ENCODE measurements at regions not wholly inside any gene's neighbourhood (a gene's known extent, or its start where the extent isn't known, plus 50 kb on each side); places are given as distances from the start of the nearest gene placed in this dataset.

DNA sequence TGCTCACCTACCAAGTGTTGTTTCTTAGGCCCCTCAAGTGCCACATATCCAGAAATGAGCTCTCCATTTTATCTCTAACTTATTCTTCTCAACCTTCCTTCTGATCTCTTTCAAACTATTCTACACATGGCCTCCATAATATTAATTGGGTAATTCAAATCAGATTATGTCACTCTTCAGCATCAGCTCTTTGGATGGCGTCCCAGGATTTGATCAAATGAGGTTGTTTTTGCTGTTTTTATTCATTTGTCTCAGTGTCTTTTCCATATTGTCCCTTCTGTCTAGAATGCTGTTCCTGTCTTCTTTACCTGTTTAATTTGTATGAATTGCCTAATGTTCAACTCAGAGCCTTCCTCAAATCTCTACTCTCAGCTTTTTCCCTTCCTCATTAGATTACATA, 234.6 kb upstream of the CXCL12 start:
- CTCF ChIA-PET, result no interaction called here
- Mint-ChIP-seq H3K27me3 (ENCODE audit: low read depth) (0 out of 2 replicates have a peak, but pooled peaks cover 2% of the 10 kb centered on the region), H3K4me1 (no peaks in the 10 kb centered on the region), H3K4me3 (no peak overlapping the region), H3K9me3 (no peaks in the 10 kb centered on the region; the same call in 1 of the 2 replicates), H3K27ac (no peak overlapping the region), H3K36me3 (no peaks in the 10 kb centered on the region)
- POLR2A ChIA-PET, result no interaction called here
- TF ChIP-seq ESRRA (CRISPR knock-in tag; IDR thresholded peaks at IDR 0.05; ENCODE audit: borderline replicate concordance) (no peak), ZNF317 (CRISPR knock-in tag; IDR thresholded peaks at IDR 0.05; ENCODE audit: borderline replicate concordance, low read depth) (no peak), IRF2 (CRISPR knock-in tag; IDR thresholded peaks at IDR 0.05; ENCODE audit: borderline replicate concordance, low read depth) (no peak), CREM (CRISPR knock-in tag; IDR thresholded peaks at IDR 0.05) (no peak), ATF1 (CRISPR knock-in tag; IDR thresholded peaks at IDR 0.05) (no peak), TEAD1 (CRISPR knock-in tag; IDR thresholded peaks at IDR 0.05) (no peak), ZNF671 (CRISPR knock-in tag; IDR thresholded peaks at IDR 0.05) (no peak), ZNF121 (CRISPR knock-in tag; IDR thresholded peaks at IDR 0.05) (no peak)
- TF ChIP-seq, protein P1, sequence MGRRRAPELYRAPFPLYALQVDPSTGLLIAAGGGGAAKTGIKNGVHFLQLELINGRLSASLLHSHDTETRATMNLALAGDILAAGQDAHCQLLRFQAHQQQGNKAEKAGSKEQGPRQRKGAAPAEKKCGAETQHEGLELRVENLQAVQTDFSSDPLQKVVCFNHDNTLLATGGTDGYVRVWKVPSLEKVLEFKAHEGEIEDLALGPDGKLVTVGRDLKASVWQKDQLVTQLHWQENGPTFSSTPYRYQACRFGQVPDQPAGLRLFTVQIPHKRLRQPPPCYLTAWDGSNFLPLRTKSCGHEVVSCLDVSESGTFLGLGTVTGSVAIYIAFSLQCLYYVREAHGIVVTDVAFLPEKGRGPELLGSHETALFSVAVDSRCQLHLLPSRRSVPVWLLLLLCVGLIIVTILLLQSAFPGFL (CRISPR knock-in tag; IDR thresholded peaks at IDR 0.05; ENCODE audit: borderline replicate concordance), result no peak
- TF ChIP-seq, protein P2, sequence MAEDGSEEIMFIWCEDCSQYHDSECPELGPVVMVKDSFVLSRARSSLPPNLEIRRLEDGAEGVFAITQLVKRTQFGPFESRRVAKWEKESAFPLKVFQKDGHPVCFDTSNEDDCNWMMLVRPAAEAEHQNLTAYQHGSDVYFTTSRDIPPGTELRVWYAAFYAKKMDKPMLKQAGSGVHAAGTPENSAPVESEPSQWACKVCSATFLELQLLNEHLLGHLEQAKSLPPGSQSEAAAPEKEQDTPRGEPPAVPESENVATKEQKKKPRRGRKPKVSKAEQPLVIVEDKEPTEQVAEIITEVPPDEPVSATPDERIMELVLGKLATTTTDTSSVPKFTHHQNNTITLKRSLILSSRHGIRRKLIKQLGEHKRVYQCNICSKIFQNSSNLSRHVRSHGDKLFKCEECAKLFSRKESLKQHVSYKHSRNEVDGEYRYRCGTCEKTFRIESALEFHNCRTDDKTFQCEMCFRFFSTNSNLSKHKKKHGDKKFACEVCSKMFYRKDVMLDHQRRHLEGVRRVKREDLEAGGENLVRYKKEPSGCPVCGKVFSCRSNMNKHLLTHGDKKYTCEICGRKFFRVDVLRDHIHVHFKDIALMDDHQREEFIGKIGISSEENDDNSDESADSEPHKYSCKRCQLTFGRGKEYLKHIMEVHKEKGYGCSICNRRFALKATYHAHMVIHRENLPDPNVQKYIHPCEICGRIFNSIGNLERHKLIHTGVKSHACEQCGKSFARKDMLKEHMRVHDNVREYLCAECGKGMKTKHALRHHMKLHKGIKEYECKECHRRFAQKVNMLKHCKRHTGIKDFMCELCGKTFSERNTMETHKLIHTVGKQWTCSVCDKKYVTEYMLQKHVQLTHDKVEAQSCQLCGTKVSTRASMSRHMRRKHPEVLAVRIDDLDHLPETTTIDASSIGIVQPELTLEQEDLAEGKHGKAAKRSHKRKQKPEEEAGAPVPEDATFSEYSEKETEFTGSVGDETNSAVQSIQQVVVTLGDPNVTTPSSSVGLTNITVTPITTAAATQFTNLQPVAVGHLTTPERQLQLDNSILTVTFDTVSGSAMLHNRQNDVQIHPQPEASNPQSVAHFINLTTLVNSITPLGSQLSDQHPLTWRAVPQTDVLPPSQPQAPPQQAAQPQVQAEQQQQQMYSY (CRISPR knock-in tag; IDR thresholded peaks at IDR 0.05), result no peak
- TF ChIP-seq, protein P3, sequence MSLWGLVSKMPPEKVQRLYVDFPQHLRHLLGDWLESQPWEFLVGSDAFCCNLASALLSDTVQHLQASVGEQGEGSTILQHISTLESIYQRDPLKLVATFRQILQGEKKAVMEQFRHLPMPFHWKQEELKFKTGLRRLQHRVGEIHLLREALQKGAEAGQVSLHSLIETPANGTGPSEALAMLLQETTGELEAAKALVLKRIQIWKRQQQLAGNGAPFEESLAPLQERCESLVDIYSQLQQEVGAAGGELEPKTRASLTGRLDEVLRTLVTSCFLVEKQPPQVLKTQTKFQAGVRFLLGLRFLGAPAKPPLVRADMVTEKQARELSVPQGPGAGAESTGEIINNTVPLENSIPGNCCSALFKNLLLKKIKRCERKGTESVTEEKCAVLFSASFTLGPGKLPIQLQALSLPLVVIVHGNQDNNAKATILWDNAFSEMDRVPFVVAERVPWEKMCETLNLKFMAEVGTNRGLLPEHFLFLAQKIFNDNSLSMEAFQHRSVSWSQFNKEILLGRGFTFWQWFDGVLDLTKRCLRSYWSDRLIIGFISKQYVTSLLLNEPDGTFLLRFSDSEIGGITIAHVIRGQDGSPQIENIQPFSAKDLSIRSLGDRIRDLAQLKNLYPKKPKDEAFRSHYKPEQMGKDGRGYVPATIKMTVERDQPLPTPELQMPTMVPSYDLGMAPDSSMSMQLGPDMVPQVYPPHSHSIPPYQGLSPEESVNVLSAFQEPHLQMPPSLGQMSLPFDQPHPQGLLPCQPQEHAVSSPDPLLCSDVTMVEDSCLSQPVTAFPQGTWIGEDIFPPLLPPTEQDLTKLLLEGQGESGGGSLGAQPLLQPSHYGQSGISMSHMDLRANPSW (CRISPR knock-in tag; conservative IDR thresholded peaks at IDR 0.05; ENCODE audit: low read depth), result no peak
- TF ChIP-seq, protein P4, sequence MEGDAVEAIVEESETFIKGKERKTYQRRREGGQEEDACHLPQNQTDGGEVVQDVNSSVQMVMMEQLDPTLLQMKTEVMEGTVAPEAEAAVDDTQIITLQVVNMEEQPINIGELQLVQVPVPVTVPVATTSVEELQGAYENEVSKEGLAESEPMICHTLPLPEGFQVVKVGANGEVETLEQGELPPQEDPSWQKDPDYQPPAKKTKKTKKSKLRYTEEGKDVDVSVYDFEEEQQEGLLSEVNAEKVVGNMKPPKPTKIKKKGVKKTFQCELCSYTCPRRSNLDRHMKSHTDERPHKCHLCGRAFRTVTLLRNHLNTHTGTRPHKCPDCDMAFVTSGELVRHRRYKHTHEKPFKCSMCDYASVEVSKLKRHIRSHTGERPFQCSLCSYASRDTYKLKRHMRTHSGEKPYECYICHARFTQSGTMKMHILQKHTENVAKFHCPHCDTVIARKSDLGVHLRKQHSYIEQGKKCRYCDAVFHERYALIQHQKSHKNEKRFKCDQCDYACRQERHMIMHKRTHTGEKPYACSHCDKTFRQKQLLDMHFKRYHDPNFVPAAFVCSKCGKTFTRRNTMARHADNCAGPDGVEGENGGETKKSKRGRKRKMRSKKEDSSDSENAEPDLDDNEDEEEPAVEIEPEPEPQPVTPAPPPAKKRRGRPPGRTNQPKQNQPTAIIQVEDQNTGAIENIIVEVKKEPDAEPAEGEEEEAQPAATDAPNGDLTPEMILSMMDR (IDR thresholded peaks at IDR 0.05), result no peak
- ATAC-seq, result no peak
- no peak for DNase-seq (ENCODE audit: low spot score)

DNA sequence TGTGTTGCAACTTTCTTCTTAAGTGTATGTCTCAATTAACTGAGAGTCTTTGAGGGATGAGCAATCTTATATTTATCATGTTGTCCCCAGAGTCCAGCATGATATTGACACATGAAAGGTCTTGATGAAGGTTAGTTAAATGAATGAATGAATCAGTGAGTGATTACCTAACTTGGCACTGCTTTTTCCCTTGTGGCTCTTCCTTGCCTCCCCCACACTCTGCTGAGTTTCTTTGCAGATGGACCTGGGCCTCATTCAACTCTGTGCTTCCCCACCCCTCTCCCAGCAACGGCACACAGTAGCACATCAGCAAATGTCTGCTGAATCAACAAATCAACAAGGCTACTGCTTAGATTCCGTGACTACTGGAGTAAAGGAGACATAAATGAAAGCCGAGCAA, 235.1 kb upstream of the CXCL12 start:
- H3K27me3 Mint-ChIP-seq (ENCODE audit: low read depth), result 0 out of 2 replicates have a peak, but pooled peaks cover 2% of the 10 kb centered on the region
- no peak overlapping the region for H3K27ac Mint-ChIP-seq
- ATAC-seq (no peak), DNase-seq (ENCODE audit: low spot score) (no peak)
- ChIA-PET CTCF (no interaction called here), POLR2A (no interaction called here)
- H3K4me3 Mint-ChIP-seq, result no peak overlapping the region
- TF ChIP-seq, protein P1 (CRISPR knock-in tag; IDR thresholded peaks at IDR 0.05; ENCODE audit: borderline replicate concordance), result no peak
- TF ChIP-seq ELF4 (CRISPR knock-in tag; IDR thresholded peaks at IDR 0.05; ENCODE audit: low read depth) (no peak), ZNF317 (CRISPR knock-in tag; IDR thresholded peaks at IDR 0.05; ENCODE audit: borderline replicate concordance, low read depth) (no peak), ZNF671 (CRISPR knock-in tag; IDR thresholded peaks at IDR 0.05) (no peak), TEAD1 (CRISPR knock-in tag; IDR thresholded peaks at IDR 0.05) (no peak), RORB (CRISPR knock-in tag; IDR thresholded peaks at IDR 0.05) (no peak), SOX15 (CRISPR knock-in tag; IDR thresholded peaks at IDR 0.05) (no peak)
- TF ChIP-seq, protein P5, sequence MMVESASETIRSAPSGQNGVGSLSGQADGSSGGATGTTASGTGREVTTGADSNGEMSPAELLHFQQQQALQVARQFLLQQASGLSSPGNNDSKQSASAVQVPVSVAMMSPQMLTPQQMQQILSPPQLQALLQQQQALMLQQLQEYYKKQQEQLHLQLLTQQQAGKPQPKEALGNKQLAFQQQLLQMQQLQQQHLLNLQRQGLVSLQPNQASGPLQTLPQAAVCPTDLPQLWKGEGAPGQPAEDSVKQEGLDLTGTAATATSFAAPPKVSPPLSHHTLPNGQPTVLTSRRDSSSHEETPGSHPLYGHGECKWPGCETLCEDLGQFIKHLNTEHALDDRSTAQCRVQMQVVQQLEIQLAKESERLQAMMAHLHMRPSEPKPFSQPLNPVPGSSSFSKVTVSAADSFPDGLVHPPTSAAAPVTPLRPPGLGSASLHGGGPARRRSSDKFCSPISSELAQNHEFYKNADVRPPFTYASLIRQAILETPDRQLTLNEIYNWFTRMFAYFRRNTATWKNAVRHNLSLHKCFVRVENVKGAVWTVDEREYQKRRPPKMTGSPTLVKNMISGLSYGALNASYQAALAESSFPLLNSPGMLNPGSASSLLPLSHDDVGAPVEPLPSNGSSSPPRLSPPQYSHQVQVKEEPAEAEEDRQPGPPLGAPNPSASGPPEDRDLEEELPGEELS (CRISPR knock-in tag; IDR thresholded peaks at IDR 0.05), result no peak
- TF ChIP-seq, protein P6, sequence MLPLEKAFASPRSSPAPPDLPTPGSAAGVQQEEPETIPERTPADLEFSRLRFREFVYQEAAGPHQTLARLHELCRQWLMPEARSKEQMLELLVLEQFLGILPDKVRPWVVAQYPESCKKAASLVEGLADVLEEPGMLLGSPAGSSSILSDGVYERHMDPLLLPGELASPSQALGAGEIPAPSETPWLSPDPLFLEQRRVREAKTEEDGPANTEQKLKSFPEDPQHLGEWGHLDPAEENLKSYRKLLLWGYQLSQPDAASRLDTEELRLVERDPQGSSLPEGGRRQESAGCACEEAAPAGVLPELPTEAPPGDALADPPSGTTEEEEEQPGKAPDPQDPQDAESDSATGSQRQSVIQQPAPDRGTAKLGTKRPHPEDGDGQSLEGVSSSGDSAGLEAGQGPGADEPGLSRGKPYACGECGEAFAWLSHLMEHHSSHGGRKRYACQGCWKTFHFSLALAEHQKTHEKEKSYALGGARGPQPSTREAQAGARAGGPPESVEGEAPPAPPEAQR (CRISPR knock-in tag; IDR thresholded peaks at IDR 0.05), result no peak
- TF ChIP-seq, protein P7, sequence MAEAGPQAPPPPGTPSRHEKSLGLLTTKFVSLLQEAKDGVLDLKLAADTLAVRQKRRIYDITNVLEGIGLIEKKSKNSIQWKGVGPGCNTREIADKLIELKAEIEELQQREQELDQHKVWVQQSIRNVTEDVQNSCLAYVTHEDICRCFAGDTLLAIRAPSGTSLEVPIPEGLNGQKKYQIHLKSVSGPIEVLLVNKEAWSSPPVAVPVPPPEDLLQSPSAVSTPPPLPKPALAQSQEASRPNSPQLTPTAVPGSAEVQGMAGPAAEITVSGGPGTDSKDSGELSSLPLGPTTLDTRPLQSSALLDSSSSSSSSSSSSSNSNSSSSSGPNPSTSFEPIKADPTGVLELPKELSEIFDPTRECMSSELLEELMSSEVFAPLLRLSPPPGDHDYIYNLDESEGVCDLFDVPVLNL (CRISPR knock-in tag; IDR thresholded peaks at IDR 0.05; ENCODE audit: borderline replicate concordance, low read depth), result no peak
- no peaks in the 10 kb centered on the region; the same call in 1 of the 2 replicates for H3K9me3 Mint-ChIP-seq
- H3K36me3 Mint-ChIP-seq, result no peaks in the 10 kb centered on the region
- H3K4me1 Mint-ChIP-seq, result no peaks in the 10 kb centered on the region
